NCI-H345 (cell line): ENCODE measurements at regions not wholly inside any gene's neighbourhood (a gene's known extent, or its start where the extent isn't known, plus 50 kb on each side); places are given as distances from the start of the nearest gene placed in this dataset.

ENCODE experiments used
- DNase-seq: peaks from one replicate; lab custom pipeline; 2025; lab: John Stamatoyannopoulos, UW

- no peak for DNase-seq
These were observed 296.5 kb downstream of the NDFIP2 start for GRCh38 chr13:79777504-79777903.

- no peak for DNase-seq
These were observed 295.8 kb downstream of the NDFIP2 start for GRCh38 chr13:79776531-79777295.

GRCh38 chr13:79775830-79776229 lies 294.9 kb downstream of the NDFIP2 start:
- peak; percentile 18 for DNase-seq

GRCh38 chr13:79772811-79773210 lies 291.9 kb downstream of the NDFIP2 start:
- no peak for DNase-seq

GRCh38 chr13:79771493-79771892 lies 290.5 kb downstream of the NDFIP2 start:
- no peak for DNase-seq

- no peak for DNase-seq
These were observed 289.1 kb downstream of the NDFIP2 start for GRCh38 chr13:79770056-79770455.

- DNase-seq = no peak
These were observed 286.2 kb downstream of the NDFIP2 start for GRCh38 chr13:79767126-79767525.

GRCh38 chr13:79765331-79765730 lies 284.4 kb downstream of the NDFIP2 start:
- no peak for DNase-seq

GRCh38 chr13:79749984-79750551 lies 269.1 kb downstream of the NDFIP2 start:
- no peak for DNase-seq

GRCh38 chr13:79749566-79749965 lies 268.6 kb downstream of the NDFIP2 start:
- no peak for DNase-seq

- no peak for DNase-seq
These were observed 264.1 kb downstream of the NDFIP2 start for GRCh38 chr13:79745081-79745480.

GRCh38 chr13:79742923-79743322 lies 262.0 kb downstream of the NDFIP2 start:
- DNase-seq = no peak

GRCh38 chr13:79740991-79741390 lies 260.0 kb downstream of the NDFIP2 start:
- no peak for DNase-seq

GRCh38 chr13:79736356-79736755 lies 255.4 kb downstream of the NDFIP2 start:
- DNase-seq = no peak

- no peak for DNase-seq
These were observed 254.3 kb downstream of the NDFIP2 start for GRCh38 chr13:79735228-79735627.

GRCh38 chr13:79727086-79727485 lies 246.1 kb downstream of the NDFIP2 start:
- no peak for DNase-seq

GRCh38 chr13:79725841-79726240 lies 244.9 kb downstream of the NDFIP2 start:
- DNase-seq = no peak

- DNase-seq = no peak
These were observed 243.6 kb downstream of the NDFIP2 start for GRCh38 chr13:79724348-79725103.

- DNase-seq = no peak
These were observed 242.6 kb downstream of the NDFIP2 start for GRCh38 chr13:79723519-79724024.

GRCh38 chr13:79722885-79723445 lies 242.0 kb downstream of the NDFIP2 start:
- DNase-seq = no peak

- no peak for DNase-seq
These were observed 235.2 kb downstream of the NDFIP2 start for GRCh38 chr13:79716191-79716590.

GRCh38 chr13:79711631-79712030 lies 230.7 kb downstream of the NDFIP2 start:
- no peak for DNase-seq

- DNase-seq = no peak
These were observed 229.4 kb downstream of the NDFIP2 start for GRCh38 chr13:79710376-79710775.
